ENCODE measurements at regions not wholly inside any gene's neighbourhood (a gene's known extent, or its start where the extent isn't known, plus 50 kb on each side); places are given as distances from the start of the nearest gene placed in this dataset.
"Not testable (repeated sequence)": the region's sequence is repeated elsewhere in the genome, so short reads cannot be mapped to it uniquely, and the experiment has no call there.

DNA sequence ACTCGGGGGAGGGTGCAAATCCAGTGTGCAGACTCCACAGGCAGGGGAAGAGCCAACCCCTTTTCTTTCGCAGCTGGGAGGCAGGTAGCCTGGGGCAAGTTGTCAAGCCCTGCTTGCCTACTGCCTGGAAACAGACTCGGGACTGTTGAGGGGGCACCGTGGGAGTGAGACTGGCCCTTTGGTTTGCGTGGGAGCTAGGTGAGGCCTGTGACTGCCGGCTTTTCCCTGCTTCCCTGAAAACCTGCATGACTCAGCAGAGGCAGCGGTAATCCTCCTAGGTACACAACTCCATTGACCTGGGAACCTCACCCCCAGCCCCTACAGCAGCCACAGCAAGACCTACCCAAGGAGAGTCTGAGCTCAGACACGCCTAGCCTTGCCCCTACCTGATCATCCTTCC, 509.5 kb downstream of the DTWD2 start:
- no peak for DNase-seq (ENCODE audit: low spot score)

DNA sequence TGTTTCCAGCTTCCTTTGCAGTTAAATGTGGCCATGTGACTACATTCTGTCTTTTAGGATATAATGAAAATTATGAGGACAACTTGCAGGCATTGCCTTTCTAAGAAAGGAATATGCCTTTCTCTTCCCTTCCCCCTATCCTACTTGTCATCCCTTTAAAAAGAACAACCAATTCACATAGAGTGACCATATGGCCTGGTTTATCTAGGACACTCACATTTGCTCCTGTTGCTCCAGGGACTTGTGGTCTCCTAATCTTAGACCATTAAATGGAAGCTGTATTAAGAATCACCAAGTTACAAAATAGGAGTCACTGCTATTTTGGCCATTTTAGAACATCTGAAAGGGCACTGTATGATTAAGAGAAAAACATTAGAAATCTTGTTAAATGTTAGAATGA, 520.3 kb downstream of the DTWD2 start:
- no peak for DNase-seq (ENCODE audit: low spot score)

DNA sequence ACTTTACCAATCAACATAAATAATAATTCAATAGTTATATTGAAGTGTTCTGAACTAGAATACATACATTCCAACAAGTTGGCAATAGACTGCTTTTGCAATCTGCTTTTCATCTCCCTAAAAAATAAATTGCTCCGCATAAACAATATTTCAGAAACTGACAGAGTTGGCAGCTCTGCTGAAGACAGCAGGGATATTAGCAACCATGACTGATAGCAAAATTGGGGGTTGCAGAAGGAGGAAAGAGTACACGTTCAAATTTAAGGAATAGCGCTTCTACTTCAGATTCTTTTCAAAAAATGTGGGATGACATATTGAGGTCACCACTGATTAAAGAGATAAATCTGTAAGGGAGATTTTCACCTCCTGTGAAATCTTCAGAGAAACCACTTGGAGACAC, 521.2 kb downstream of the DTWD2 start:
- DNase-seq (ENCODE audit: low spot score) = no peak

DNA sequence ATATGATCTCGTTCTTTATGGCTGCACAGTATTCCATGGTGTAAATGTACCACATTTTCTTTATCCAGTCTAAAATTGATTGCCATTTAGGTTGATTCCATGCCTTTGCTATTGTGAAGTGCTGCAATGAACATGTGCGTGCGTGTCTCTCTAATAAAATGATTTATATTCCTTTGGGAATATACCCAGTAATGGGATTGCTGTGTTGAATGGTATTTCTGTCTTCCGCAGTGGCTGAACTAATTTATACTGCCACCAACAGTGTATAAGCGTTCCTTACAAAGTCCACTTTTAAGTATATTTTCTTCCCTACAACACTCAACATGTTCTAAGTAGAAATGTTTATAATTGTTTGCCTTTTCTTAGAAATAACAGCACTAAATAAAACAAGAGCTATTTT, 521.9 kb downstream of the DTWD2 start:
- no peak for DNase-seq (ENCODE audit: low spot score)

DNA sequence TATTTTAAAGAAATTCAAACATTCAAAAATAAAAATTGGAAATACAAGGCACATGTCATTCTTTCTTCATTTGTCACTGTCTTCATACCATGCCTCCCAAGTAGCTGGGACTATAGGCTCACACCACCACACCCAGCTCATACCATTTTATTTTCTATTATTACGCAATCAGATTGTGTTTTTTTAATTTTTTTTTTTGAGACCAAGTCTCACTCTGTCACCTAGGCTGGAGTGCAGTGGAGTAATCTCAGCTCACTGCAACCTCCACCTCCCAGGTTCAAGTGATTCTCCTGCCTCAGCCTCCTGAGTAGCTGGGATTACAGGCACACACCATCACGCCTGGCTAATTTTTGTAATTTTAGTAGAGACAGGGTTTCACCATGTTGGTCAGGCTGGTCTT, 526.1 kb downstream of the DTWD2 start:
- not testable (repeated sequence) for DNase-seq (ENCODE audit: low spot score)

DNA sequence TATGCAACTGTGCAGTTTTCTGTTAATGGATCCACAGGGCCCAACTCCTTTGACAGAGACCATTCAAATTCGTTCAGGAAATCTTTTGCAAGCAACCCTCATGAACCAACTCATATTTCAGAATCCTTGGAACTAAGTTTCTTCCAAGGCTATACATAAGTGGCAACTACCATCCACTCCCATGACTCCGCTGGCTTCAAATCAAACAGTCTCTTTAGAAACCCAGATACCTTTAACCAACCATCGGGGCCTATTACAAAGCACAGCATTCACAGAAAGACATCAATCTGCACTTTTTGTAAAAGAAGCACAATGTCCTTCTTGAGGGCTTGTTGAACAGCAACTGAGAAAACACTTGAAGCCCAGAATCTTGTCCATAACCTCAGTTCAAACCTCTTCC, 526.9 kb downstream of the DTWD2 start:
- DNase-seq (ENCODE audit: low spot score) = no peak

DNA sequence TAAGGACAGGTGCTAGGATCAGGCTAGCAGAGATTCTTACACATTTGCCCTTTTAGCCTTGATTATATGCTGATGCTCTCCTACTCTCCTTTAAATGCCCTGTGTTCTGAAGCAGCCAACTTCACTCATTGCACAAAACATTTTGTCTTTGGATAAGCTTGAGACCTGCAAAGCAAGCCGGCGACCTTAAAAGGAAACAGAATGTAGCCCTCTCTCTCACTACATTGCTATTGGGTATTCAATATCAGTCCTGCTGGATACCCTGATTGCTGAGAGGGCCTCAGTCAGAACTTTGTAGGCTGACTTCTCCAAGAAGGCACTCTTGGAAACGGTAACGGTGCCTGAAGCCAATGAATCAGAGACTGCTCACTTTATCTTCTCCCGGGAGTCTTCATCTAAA, 528.9 kb downstream of the DTWD2 start:
- no peak for DNase-seq (ENCODE audit: low spot score)

DNA sequence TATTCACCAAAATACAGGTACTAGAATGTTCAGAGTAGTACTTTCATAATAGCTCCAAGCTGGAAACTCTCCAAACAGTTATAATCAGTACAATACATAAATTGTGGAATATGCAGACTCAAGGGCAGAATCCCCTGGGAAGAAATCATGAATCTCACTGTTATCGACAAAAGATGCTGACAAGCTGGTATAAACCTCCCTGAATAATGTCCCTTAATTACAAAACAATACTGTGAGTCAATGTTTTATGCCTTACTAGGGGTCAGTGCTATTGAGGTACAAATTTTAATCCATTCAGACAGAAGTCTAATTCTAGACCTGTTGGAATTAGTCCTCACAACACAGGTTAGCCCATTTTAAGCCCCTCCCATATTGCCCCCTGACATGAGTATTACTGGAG, 532.3 kb downstream of the DTWD2 start:
- DNase-seq (ENCODE audit: low spot score) = no peak

DNA sequence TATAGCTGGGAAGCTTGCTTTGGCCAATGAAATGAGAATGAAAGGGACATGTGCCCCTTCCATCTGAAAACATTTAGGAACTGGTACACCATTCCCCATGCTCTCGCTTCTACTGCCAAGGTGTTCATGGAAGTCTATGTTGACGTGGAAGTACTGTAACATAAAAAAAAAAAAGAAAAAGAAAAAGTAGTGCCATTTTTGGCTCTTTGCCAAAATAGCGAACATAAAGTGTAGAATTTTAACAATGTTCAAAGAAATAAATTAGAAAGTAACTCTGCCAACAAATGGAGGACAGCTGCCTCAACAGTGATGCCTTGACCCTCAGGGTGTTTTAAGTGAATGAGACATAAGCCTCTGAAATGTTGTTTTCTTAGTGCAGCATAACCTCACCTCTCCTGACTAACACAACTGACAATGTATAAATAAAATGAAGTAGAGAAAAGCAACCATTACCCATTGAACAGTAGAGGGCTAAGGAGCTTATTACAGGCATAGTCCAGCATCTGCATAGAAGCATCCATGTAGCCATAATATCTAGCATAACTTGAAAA, 536.6 kb downstream of the DTWD2 start:
- no peak for DNase-seq (ENCODE audit: low spot score)

DNA sequence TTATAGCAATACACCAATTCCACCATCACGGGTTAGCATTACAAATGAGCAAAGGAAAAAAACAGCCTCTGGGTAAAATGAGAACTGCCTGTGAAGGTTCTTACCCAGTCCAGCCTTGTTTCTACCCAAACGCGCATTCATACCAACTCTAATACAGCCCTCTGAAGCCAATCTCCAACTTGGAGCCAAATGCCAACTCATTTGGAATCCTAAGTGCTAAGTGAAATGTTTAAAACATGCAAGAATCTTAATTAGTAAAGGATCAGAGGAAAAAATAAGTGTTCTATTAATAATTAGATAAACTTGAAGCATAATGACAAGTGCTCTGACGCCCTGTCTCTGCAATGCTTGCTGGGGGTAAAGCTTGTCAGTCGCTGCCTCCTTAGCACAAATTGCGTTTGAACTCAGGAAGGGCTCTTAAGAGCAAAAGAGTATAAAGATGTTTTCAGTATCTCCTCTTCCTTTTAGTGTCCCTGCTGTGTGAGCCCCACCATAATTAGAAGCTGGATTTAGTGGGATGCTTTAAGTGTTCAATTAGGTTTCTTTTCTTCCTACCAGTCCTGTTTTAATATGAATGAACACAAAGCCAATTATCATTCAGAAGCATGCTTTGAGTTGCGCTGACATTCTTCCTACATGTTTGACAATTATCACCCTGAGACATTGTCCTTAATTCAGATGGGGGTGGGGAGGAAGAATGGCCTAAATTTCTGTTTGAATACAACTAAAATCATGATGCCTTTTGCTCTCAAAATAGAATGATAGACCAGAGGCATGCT, 537.6 kb downstream of the DTWD2 start:
- no peak for DNase-seq (ENCODE audit: low spot score)

DNA sequence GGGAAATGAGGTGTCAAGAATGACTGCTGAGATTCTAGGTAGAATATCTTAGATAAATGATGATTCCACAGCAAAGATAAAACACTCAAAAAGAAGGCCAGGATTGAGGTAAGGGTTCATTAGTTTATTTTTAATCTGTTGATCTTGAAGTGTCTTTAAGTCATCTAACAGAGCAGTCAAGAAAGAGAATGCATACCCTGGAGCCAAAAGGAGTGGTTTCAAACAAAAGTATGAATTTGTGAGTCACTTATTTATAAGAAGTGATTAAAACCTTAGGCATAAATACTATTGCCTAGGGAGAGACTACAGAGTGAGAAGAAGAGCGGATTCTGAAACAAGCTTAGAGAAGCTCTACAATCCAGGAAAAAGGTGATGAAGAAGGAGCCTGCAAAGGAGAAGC, 541.0 kb downstream of the DTWD2 start:
- DNase-seq (ENCODE audit: low spot score) = no peak

DNA sequence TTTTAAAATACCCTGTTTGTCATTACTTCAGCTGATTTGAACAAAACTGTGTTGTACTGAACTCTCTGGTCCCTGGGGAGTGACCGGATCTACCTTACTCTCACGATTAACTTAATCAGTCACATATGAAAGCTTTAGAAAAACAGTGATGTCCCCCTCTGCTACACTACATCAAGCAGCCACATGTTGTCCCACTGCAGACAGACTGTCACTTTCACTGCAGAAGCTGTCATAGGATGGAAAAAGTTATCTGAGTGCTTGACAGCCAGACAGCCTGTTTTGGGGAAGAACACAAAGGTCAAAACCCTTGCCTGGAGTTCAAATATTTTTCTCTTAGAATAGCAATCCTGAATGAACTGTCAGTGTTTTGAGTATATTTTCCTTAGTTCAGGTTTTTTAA, 546.4 kb downstream of the DTWD2 start:
- DNase-seq (ENCODE audit: low spot score) = no peak

DNA sequence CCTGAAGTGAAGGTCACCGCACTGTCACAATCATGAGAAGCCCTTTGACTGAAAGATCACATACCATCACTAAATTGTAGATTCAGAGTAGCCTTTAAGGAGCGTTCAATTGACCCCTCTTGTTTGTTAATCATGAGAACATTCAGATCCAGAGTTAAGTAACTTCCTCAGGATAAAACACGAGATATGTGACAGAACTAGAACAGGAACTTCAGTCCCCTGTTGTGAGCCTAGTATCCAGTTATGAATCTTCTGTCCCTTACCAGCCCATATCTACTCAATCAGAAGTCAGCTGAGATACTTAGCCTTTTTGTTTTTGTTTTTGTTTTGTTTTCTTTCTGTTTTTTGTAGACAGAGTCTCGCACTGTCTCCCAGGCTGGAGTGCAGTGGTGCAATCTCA, 547.3 kb downstream of the DTWD2 start:
- DNase-seq (ENCODE audit: low spot score) = no peak

DNA sequence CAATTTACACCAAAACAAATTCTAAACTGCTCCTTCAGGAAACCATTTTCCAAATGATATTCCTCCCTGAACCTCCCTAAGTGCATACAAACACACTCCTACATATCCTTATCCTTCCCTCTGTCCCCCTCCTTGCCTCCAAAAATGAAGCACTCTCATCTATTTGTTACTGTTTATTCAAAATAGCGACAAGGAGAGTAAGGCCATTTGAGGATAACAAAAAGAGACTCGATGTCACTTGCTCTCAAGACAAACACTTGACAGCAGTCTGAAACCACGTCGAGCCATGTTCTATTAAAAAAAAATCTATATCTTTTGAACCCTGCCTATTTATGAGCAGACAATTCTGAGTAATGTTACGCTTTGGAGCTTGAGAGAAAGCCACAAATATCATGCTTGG, 547.9 kb downstream of the DTWD2 start:
- no peak for DNase-seq (ENCODE audit: low spot score)

DNA sequence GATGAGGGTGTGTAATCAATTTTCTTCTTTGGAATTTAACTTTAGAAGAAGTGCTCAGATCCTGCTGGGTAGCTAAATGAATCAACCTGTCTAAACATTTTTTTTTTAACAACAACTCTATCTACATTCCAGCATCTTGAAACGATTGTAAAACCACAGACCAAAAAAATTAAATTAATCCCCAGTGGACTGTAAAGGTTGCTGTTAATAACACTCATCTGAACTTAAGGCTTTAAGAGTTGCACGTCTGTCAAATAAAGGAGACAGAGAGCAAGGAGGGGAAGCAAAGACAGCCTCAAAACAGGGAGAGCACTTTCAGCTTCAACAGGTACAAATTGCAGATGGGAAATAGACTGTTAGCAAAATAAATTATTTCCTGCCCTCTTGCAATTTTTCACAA, 548.5 kb downstream of the DTWD2 start:
- DNase-seq (ENCODE audit: low spot score) = no peak

DNA sequence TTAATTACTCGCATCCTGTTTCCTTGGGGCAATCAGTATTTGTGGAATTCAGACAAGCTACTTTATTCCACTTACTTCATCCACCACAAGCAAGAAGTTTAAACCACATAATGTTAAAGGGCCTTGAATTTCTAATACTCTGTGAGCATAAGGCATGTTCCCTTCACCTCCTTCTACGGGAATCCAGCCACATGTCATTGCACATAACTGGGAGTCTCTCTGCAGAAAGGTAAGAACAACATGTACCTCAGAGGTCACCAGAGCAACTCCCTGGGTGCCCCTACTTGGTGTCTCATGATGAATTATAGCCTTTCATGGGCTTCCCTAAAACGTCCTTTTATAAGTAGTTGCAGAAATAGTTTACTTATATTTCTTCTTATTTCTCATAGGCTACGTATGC, 553.2 kb downstream of the DTWD2 start:
- DNase-seq (ENCODE audit: low spot score) = no peak

DNA sequence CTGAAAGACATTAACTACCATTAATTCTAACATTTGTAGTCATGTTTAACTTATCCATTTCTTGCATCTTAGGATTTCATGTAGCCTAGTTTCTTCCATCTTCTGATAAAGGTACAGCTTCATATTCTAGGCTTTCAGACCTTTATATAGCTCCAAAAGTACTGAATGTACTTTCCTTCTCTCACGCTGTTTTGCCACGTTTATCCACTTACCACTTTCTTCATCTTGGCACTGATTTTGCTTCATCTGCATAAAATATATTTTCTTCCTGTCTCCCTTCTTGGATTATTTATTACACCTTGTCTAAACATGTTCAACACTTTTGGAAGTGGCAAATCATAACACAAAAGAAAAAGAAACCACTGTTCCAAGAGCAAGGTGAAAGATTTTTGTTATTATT, 553.8 kb downstream of the DTWD2 start:
- DNase-seq (ENCODE audit: low spot score) = no peak

DNA sequence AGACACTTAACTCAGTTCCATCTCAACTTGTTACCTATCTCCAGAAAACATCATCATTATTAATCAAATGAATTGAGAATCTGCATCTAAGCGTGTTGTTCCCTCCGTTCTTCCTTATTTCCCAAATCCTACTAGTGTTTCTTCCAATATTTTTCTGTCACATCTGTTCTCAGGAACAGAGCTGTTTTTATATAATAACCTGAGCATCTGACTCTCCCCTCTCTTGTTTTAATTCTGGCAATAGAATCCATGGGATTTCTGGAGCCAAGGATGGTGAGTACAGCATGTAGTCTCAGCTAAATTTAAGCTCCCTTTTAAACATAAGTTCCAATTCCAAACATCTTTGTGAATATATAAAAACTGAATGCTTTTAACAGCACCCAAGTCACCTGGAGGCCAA, 558.3 kb downstream of the DTWD2 start:
- no peak for DNase-seq (ENCODE audit: low spot score)

DNA sequence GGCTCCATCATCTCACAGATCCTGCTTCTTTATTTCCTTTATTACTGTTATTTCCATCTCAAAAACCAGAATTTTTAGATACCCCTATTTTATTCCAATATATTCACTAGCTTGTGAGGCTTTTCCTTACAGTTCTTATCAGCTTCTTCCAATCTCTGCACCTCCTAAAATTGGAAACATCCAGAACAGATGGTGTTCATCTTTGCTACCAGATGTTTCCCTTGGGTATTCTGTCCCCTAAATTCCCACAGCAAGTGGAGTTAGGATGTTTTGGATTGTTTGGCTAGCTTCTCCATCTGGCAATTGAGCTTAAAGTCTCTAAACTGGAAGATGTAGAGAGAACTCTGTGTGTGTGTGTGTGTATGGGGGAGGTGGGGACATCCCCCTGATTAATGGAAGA, 580.4 kb downstream of the DTWD2 start:
- no peak for DNase-seq (ENCODE audit: low spot score)

DNA sequence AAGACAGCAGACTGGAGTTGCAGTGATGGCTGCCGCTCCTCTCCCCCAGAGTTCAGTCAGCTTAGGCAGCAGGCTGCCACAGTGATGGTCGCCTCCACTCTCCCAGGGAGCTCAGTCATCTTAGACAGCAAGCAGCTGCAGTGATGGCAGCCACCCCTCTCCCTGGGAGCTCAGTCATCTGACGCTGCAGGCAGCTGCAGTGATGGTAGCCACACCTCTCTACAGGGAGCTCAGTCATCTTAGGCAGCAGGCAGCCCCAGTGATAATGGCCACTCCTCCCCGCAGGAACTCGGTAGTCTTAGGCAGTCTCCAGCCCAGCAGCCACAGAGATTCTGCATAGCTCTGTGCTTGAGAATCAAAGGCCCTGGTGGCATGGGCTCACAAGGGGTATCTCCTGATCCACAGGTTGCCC, 582.7 kb downstream of the DTWD2 start:
- DNase-seq (ENCODE audit: low spot score) = no peak

DNA sequence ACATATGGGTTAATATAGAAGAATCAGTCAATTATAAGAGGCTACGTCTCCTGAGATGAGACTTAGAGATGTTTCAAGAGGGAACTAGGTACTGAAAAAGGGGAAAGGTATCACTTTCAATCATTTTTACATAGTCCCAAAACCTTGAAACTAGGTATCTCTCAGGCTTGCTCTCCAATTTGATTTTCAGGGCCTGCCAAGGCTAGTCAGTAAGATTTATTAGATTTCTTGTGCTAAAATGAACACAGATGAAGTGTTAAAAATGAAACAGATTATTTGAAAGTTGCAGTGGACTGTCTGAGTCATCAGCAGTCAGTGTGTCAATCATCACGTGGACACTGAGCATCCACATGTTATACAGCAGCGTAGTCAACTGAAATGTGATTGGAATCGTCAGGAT, 591.1 kb downstream of the DTWD2 start:
- DNase-seq (ENCODE audit: low spot score) = no peak

DNA sequence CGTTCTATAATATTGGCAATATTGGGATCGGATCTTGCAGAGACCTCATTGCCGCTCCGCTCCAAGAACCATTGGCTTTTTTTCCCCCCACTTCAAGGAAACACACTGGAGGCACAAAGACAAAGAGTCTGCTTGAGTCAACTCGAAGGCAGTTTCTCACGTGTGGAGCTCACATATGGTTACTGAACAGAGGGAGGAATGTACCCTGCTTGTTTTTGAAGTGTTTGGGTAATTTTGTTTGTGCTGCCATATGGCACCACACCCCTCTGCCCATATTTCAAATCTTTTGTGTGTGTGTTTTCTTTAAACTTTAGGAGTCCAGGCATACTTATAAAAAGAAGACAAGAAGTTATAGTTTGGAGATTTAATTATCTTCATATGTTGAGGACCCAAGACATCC, 595.9 kb downstream of the DTWD2 start:
- DNase-seq (ENCODE audit: low spot score) = no peak

DNA sequence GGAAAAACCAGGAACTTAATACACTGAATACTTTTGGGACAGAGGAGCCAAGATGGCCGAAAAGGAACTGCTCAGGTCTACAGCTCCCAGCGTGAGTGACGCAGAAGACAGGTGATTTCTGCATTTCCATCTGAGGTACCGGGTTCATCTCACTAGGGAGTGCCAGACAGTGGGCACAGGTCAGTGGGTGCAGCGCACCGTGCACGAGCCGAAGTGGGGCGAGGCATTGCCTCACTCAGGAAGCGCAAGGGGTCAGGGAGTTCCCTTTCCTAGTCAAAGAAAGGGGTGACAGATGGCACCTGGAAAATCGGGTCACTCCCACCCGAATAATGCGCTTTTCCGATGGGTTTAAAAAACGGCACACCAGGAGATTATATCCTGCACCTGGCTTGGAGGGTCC, 605.4 kb downstream of the DTWD2 start:
- DNase-seq (ENCODE audit: low spot score) = not testable (repeated sequence)

DNA sequence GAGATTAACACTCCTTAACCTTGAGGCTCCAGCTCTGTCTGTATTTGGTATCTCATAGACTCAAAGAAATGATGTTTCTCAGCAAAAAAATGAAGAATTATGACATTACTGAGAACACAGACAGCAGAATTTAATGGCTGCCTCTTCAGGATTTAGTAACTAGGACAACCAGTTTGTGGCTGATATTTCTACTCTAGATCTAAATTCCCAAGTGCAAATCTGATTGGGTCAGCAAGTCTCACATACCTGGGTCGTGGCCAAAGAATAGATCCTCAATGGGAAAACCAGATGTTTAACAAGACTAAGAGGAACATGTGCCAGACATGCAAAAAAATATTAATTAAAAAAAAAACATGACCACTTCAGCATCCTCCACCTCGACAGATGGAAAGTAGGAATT, 608.9 kb downstream of the DTWD2 start:
- DNase-seq (ENCODE audit: low spot score) = no peak
